Nephron progenitor cell (in vitro differentiated cells): ENCODE measurements at regions not wholly inside any gene's neighbourhood (a gene's known extent, or its start where the extent isn't known, plus 50 kb on each side); places are given as distances from the start of the nearest gene placed in this dataset.

Experiments
- DNase-seq: peaks from one replicate; pipeline ENCODE4 v3.0.0; 2021
- H3K27ac Mint-ChIP-seq: 2 replicates; pipeline ENCODE4 v1.8.0; 2021; ENCODE audit warnings: mild to moderate bottlenecking, moderate library complexity, mixed read lengths
- H3K27me3 Mint-ChIP-seq: 2 replicates; pipeline ENCODE4 v1.8.0; 2021; ENCODE audit warnings: mild to moderate bottlenecking, low read depth, mixed read lengths; ENCODE audit not compliant: poor library complexity
- H3K36me3 Mint-ChIP-seq: 2 replicates; pipeline ENCODE4 v1.8.0; 2021; ENCODE audit warnings: low read depth, mixed read lengths
- H3K4me1 Mint-ChIP-seq: 2 replicates; pipeline ENCODE4 v1.8.0; 2021; ENCODE audit warnings: mixed read lengths
- H3K4me3 Mint-ChIP-seq: 2 replicates; pipeline ENCODE4 v1.8.0; 2021; ENCODE audit warnings: mild to moderate bottlenecking, moderate library complexity, mixed read lengths
- H3K9me3 Mint-ChIP-seq: 2 replicates; pipeline ENCODE4 v1.8.0; 2021; ENCODE audit warnings: mild to moderate bottlenecking, moderate library complexity, mixed read lengths
- TF ChIP-seq, protein P1 (sequence below): fragments of 200-600 bp; sonication (generic); IDR thresholded peaks from 2 replicates; pipeline ENCODE4 v1.5.0; 2021; ENCODE audit warnings: antibody characterized with exemption

- peaks cover 44% of the 10 kb centered on the region for H3K4me1 Mint-ChIP-seq
- no peak for DNase-seq
- H3K27me3 Mint-ChIP-seq: peaks cover 3% of the 10 kb centered on the region
- no peak overlapping the region for H3K27ac Mint-ChIP-seq
- H3K9me3 Mint-ChIP-seq: no peaks in the 10 kb centered on the region
- TF ChIP-seq, protein P1, sequence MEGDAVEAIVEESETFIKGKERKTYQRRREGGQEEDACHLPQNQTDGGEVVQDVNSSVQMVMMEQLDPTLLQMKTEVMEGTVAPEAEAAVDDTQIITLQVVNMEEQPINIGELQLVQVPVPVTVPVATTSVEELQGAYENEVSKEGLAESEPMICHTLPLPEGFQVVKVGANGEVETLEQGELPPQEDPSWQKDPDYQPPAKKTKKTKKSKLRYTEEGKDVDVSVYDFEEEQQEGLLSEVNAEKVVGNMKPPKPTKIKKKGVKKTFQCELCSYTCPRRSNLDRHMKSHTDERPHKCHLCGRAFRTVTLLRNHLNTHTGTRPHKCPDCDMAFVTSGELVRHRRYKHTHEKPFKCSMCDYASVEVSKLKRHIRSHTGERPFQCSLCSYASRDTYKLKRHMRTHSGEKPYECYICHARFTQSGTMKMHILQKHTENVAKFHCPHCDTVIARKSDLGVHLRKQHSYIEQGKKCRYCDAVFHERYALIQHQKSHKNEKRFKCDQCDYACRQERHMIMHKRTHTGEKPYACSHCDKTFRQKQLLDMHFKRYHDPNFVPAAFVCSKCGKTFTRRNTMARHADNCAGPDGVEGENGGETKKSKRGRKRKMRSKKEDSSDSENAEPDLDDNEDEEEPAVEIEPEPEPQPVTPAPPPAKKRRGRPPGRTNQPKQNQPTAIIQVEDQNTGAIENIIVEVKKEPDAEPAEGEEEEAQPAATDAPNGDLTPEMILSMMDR: no peak
- H3K4me3 Mint-ChIP-seq: no peak overlapping the region
- H3K36me3 Mint-ChIP-seq: no peaks in the 10 kb centered on the region
Measured at GRCh38 chr4:17169699-17170098, 271.3 kb upstream of the LDB2 start.

GRCh38 chr4:17168571-17168970 is 270.1 kb upstream of the LDB2 start:
- no peak for DNase-seq
- Mint-ChIP-seq H3K9me3 (peaks cover 11% of the 10 kb centered on the region), H3K36me3 (no peaks in the 10 kb centered on the region), H3K27me3 (no peaks in the 10 kb centered on the region), H3K4me3 (peak overlapping the region; percentile 22), H3K4me1 (peaks cover 43% of the 10 kb centered on the region), H3K27ac (peak overlapping the region; percentile 40)
- TF ChIP-seq, protein P1: no peak

- Mint-ChIP-seq H3K4me3 (no peak overlapping the region), H3K4me1 (peaks cover 37% of the 10 kb centered on the region), H3K27ac (no peak overlapping the region), H3K27me3 (no peaks in the 10 kb centered on the region), H3K36me3 (peaks cover 6% of the 10 kb centered on the region), H3K9me3 (peaks cover 27% of the 10 kb centered on the region)
- TF ChIP-seq, protein P1: no peak
- no peak for DNase-seq
Measured at GRCh38 chr4:17166954-17167353, 268.5 kb upstream of the LDB2 start.

DNA sequence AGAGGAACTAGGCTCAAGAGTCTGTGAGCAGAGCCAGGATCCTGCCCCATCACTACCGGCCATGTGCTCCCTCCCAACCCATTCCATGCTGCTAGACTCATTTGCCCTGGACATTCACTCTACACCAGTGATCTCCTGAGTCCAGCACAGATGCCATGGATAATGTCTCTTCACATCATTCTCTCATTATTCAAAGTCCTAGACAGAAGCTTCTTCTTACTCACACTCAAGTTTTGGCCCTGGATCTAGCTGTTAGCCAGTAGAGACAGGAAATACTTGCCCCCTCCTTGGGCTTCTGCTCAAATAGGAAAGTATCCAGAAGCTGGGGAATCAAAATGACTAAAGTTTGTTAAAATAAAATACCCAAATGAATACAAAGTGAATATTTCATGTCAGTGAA is 266.8 kb upstream of the LDB2 start:
- TF ChIP-seq, protein P1: no peak
- no peak for DNase-seq
- H3K36me3 Mint-ChIP-seq: peaks cover 20% of the 10 kb centered on the region
- H3K9me3 Mint-ChIP-seq: peaks cover 43% of the 10 kb centered on the region
- H3K4me1 Mint-ChIP-seq: peaks cover 34% of the 10 kb centered on the region
- H3K4me3 Mint-ChIP-seq: no peak overlapping the region
- H3K27me3 Mint-ChIP-seq: no peaks in the 10 kb centered on the region
- H3K27ac Mint-ChIP-seq: no peak overlapping the region

- TF ChIP-seq, protein P1: no peak
- H3K36me3 Mint-ChIP-seq: peaks cover 23% of the 10 kb centered on the region
- H3K27me3 Mint-ChIP-seq: no peaks in the 10 kb centered on the region
- H3K4me3 Mint-ChIP-seq: no peak overlapping the region
- no peak overlapping the region for H3K27ac Mint-ChIP-seq
- peaks cover 29% of the 10 kb centered on the region for H3K4me1 Mint-ChIP-seq
- no peak for DNase-seq
- H3K9me3 Mint-ChIP-seq: peaks cover 50% of the 10 kb centered on the region
Measured at GRCh38 chr4:17164666-17165065, 266.2 kb upstream of the LDB2 start.

- Mint-ChIP-seq H3K4me1 (peaks cover 15% of the 10 kb centered on the region), H3K4me3 (no peak overlapping the region), H3K27me3 (no peaks in the 10 kb centered on the region), H3K27ac (no peak overlapping the region), H3K36me3 (peaks cover 29% of the 10 kb centered on the region), H3K9me3 (peaks cover 62% of the 10 kb centered on the region)
- no peak for DNase-seq
- TF ChIP-seq, protein P1: no peak
Measured at GRCh38 chr4:17163156-17163771, 264.8 kb upstream of the LDB2 start.
